ENCODE measurements at regions not wholly inside any gene's neighbourhood (a gene's known extent, or its start where the extent isn't known, plus 50 kb on each side); places are given as distances from the start of the nearest gene placed in this dataset.
A peak's percentile ranks its signal among the peaks of the same experiment; 100 is the strongest.
"Not testable (repeated sequence)": the region's sequence is repeated elsewhere in the genome, so short reads cannot be mapped to it uniquely, and the experiment has no call there.

GRCh38 chr6:115545672-115545986, 515.1 kb downstream of the FRK start:
- DNase-seq (ENCODE audit: low read depth) = no peak

DNA sequence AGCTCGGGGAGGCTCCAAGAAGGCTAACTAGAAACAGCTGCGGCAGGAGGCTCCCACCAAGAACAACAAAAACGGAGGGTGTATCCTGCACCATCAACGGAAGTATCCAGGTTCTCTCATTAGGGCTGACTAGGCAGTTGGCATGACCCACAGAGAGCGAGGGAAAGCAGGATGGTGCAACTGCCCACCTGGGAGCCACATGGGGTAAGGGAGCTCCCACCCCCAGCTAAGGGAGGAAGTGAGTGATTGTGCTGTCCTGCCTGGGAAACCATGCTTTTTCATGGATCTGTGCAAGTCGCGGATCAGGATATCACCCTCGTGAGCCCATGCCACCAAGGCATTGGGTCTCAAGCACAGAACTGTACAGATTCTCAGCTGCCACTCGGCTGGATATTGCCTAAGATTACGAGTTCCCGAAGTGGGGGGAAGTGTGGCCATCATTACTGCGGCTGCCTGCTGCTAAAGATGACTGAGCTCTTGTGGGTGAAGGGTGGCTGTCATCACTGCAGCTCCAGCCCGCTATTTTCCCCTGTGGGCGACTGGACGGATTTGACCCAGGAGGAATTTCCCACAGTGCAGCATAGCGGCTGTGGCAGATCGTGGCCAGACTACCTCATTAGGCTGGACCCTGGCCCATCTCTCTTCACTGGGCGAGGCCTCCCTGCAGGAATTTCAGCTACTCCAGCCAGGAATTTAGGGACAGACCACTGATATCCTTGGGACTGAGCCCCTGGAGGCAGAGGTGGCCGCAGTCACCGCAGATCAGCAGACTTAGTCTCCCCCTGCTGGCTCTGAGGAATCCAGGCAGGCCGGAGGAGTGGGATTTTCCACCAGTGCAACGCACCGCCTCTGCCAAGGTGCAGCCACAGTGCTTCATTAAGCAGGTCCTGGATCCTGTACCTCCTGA, 515.7 kb downstream of the FRK start:
- DNase-seq (ENCODE audit: low read depth) = no peak

- no peak for DNase-seq (ENCODE audit: low read depth)
These were observed 520.4 kb downstream of the FRK start for GRCh38 chr6:115540077-115540869.

- DNase-seq (ENCODE audit: low read depth) = no peak
These were observed 521.2 kb downstream of the FRK start for GRCh38 chr6:115539531-115539930.

GRCh38 chr6:115524821-115525220, 535.9 kb downstream of the FRK start:
- DNase-seq (ENCODE audit: low read depth) = no peak

DNA sequence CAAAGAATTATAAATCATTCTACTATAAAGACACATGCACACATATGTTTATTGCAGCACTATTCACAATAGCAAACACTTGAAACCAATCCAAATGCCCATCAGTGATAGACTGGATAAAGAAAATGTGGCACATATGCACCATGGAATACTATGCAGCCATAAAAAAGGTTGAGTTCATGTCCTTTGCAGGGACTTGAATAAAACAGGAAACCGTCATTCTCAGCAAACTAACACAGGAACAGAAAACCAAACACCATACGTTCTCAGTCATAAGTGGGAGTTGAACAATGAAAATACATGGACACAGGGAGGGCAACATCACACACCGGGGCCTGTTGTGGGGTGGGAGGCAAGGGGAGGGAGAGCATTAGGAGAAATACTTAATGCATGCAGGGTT, 538.9 kb downstream of the FRK start:
- not testable (repeated sequence) for DNase-seq (ENCODE audit: low read depth)

GRCh38 chr6:115514656-115515055, 546.0 kb downstream of the FRK start:
- DNase-seq (ENCODE audit: low read depth) = peak; percentile 9

GRCh38 chr6:115512923-115513322, 547.8 kb downstream of the FRK start:
- DNase-seq (ENCODE audit: low read depth) = no peak

- DNase-seq (ENCODE audit: low read depth) = no peak
These were observed 548.9 kb downstream of the FRK start for GRCh38 chr6:115511771-115512170.

DNA sequence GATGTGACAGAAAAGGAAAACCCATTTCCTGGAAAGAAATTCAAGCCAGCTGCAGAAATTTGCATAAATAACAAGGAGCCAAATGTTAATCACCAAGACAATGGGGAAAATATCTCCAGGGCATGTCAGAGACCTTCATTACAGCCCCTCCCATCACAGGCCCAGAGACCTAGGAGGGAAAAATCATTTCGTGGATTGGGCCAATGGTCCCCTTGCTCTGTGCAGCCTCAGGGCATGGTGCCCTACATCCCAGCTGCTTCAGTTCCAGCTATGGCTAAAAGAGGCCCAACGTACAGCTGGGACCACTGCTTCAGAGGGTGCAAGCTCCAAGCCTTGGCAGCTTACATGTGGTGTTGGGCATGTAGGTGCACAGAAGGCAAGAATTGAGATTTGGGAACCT, 558.3 kb downstream of the FRK start:
- DNase-seq (ENCODE audit: low read depth) = not testable (repeated sequence)

- DNase-seq (ENCODE audit: low read depth) = no peak
These were observed 565.5 kb downstream of the FRK start for GRCh38 chr6:115495184-115495583.

GRCh38 chr6:115487331-115487730, 573.4 kb downstream of the FRK start:
- DNase-seq (ENCODE audit: low read depth) = no peak

GRCh38 chr6:115485400-115485799, 575.3 kb downstream of the FRK start:
- no peak for DNase-seq (ENCODE audit: low read depth)

DNA sequence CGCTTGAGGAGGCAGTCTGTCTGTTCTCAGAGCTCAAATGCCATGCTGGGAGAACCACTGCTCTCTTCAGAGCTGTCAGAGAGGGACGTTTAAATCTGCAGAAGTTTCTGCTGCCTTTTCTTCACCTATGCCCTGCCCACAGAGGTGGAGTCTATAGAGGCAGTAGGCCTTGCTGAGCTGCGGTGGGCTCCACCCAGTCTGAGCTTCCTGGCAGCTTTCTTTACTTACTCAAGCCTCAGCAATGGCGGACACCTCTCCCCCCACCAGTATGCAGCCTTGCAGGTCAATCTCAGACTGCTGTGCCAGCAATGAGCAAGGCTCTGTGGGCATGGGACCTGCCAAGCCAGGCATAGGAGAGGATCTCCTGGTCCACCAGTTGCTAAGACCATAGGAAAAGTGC, 580.1 kb downstream of the FRK start:
- not testable (repeated sequence) for DNase-seq (ENCODE audit: low read depth)

GRCh38 chr6:115474443-115475041, 586.1 kb downstream of the FRK start:
- no peak for DNase-seq (ENCODE audit: low read depth)

DNA sequence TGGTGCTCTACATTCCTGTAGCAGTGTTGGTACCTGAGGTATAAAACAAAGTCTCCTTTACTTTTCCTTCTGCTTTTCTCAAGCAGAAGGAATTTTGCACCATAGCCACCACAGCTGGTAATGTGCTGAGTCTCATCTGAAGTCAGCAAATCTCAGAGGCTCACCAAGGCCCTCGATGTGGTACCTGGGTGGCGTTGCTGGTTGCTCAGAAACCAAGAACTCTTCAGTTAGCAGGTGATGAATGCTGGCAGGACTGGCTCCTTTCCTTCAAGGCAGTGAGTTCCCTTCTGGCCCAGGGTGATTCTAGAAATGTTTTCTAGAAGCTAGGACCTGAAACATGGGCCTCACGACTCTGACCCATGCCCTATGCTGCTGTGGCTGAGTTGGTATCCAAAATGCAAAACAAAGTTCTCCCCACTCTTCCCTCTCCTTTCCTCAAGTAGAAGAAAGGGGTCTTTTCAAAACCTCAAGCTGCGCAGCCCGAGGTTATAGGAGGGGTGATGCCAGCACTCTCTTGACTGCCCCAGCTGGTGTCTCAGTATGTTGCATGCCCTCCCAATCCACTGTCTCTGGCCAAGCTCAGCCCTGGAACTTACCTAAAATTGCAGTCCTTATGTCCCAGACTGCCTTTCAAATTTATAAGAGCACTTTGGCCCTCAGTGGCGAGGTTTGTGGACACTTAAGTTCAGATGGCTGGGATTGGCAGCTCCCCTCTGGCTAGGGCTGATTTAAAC, 592.3 kb downstream of the FRK start:
- no peak for DNase-seq (ENCODE audit: low read depth)

DNA sequence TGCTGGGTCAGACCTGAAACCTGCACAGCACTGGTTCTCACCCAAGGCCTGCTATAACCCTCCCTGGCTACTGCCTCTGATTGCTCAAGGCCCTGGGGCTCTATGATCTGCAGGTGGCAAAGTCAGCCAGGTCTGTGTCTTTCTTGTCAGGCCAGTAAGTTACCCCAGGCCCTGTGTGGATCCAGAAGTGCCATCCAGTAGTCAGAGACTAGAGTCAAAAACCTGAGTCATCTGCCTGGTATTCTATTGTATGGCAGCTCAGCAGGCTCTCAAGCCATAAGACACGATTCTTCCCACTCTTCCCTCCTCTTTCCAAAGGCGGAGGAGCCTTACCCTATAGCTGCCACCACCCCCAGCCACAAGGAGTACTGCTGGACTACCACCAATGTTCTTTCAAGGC, 593.0 kb downstream of the FRK start:
- DNase-seq (ENCODE audit: low read depth) = no peak

DNA sequence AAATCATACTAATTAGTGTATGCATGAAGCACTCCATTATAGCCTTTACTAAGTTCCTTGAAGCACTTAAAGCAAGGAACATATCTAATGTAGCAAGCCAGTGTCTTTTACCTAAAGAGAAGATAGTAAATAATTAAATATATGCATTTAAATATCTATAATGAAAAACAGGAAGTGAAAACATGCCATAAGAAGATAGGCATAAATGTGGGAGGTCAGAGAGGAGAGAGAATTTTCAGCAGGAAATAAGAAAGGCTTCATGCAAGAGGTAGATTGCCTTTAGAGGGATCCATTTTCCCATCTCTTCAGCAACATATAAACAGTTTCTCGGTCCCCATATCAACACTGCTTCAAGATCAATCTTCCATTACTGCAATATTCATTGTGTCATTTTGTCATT, 599.8 kb downstream of the FRK start:
- no peak for DNase-seq (ENCODE audit: low read depth)

- no peak for DNase-seq (ENCODE audit: low read depth)
These were observed 603.8 kb downstream of the FRK start for GRCh38 chr6:115456848-115457247.

DNA sequence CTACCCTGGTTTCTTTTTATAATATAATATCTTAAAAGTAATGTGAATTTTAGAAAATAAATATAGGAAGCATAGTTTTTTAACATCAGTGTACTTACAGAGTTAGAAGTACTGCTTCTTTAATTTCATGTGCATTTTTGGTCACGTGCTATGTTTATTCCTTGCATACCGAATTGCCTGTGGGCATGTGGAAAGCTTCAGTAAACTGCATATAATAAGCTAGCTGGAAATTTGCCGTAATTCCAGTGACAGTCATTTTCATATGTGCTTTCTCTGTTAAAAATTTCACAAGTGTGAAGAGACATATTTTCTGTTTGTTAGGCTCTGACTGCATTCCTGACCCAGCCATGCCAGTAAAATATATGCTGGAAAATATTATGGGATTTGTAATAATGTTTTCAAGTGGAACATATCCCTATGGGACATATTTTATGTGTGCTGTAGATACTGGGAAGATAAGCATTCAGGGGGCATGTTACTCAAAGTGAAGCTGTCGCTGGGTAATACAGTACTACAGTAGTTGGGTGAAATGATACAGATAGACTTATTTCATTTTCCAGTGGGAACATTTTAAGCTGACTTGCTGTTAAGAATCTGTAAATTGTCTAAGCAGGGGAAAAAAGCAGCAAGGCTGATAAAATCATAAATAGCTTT, 616.7 kb downstream of the FRK start:
- DNase-seq (ENCODE audit: low read depth) = no peak

GRCh38 chr6:115442323-115442722, 618.4 kb downstream of the FRK start:
- no peak for DNase-seq (ENCODE audit: low read depth)

GRCh38 chr6:115441651-115442050, 619.0 kb downstream of the FRK start:
- DNase-seq (ENCODE audit: low read depth) = peak; percentile 2
